NCI-H69 (cell line): ENCODE measurements at regions not wholly inside any gene's neighbourhood (a gene's known extent, or its start where the extent isn't known, plus 50 kb on each side); places are given as distances from the start of the nearest gene placed in this dataset.
"Not testable (repeated sequence)": the region's sequence is repeated elsewhere in the genome, so short reads cannot be mapped to it uniquely, and the experiment has no call there.

ENCODE experiments used
- DNase-seq: peaks from one replicate; lab custom pipeline; 2025; lab: John Stamatoyannopoulos, UW

- no peak for DNase-seq
Measured at GRCh38 chr2:201568217-201568820, 75.0 kb downstream of the TMEM237 start.

- DNase-seq, result no peak
Measured at GRCh38 chr2:201559067-201559710, 84.1 kb downstream of the TMEM237 start.

GRCh38 chr2:201558665-201559064 lies 84.6 kb downstream of the TMEM237 start:
- DNase-seq, result no peak

GRCh38 chr2:201558232-201558631 lies 85.1 kb downstream of the TMEM237 start:
- no peak for DNase-seq

GRCh38 chr2:201551901-201552300 lies 91.4 kb downstream of the TMEM237 start:
- no peak for DNase-seq

GRCh38 chr2:201546576-201546975 lies 95.0 kb downstream of the STRADB start:
- DNase-seq, result no peak

GRCh38 chr2:201542291-201542690 lies 90.8 kb downstream of the STRADB start:
- DNase-seq, result peak; percentile 2

GRCh38 chr2:201539271-201539670 lies 87.7 kb downstream of the STRADB start:
- DNase-seq, result not testable (repeated sequence)

- DNase-seq, result no peak
Measured at GRCh38 chr2:201538025-201538424, 86.5 kb downstream of the STRADB start.

- no peak for DNase-seq
Measured at GRCh38 chr2:201536754-201537153, 85.2 kb downstream of the STRADB start.

- DNase-seq, result no peak
Measured at GRCh38 chr2:201536046-201536445, 84.5 kb downstream of the STRADB start.

GRCh38 chr2:201532686-201533304 lies 81.3 kb downstream of the STRADB start:
- DNase-seq, result no peak
